GM12874 (cell line): ENCODE measurements at regions not wholly inside any gene's neighbourhood (a gene's known extent, or its start where the extent isn't known, plus 50 kb on each side); places are given as distances from the start of the nearest gene placed in this dataset.

ENCODE experiments used
- CTCF ChIP-seq: IDR thresholded peaks from 2 replicates; pipeline ENCODE4 v1.5.1; 2011; ENCODE audit warnings: low read depth, mild to moderate bottlenecking, control low read depth, low read length, moderate library complexity; ENCODE audit not compliant: insufficient read depth

DNA sequence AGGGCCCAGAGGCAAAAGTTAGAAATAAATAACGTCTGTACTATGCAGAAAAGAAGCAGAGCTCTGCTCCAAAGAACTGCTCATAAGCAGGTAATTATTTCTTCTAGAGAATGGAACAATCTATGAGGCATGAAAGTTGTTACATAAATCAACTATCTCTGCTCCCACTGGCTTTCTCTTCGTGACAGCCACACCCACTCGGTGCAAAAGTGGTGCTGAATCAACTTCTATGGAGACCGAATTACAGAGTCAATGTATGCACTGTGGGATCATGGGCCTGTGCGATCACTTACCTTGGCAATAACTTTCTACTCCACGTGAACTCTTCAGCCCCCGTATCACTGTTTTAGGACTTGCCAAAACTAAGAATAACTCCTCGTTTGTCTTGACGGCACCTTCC is 99.4 kb upstream of the ATXN3L start:
- no peak for TF ChIP-seq CTCF

- TF ChIP-seq CTCF: no peak
Observed at GRCh38 chrX:13418126-13419097, 98.6 kb upstream of the ATXN3L start.

DNA sequence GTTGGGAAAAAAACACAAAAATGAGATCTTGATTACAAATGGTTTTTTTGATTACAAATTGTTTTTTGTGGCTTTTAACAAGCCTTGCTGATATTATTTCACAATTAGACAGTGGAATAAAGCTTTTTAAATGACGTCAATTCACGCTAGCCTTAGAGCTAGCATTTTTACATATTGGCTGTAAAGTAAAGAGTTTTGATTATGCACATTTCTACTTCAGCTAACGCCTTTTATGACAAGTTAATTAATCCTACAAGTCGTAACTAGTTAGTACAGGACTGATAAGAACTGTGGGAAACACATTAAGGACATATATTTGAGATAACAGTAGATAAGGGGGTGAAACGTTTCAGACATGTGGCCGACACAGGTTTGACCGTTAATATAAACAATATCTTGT is 95.7 kb upstream of the ATXN3L start:
- no peak for TF ChIP-seq CTCF

GRCh38 chrX:13414006-13414647 is 94.3 kb upstream of the ATXN3L start:
- TF ChIP-seq CTCF: no peak

DNA sequence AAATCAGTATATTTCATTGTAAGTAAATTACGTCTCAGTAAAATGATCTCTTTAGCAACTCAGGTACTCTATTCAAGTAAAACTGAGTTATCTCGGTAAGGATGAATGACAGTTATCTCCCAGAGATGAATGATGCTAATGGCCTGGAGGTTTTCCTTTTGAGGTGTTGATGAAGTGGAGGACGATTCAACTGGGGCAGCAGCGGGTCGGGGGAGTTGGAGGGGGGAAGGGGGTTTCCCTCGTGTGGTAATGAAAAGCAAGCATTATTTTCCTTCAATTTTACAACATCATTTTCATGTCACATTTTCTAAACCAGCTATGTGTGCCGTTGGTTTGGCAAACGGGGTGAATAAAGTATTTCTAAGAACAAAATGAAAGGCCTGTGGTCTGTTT is 92.4 kb upstream of the ATXN3L start:
- no peak for TF ChIP-seq CTCF

DNA sequence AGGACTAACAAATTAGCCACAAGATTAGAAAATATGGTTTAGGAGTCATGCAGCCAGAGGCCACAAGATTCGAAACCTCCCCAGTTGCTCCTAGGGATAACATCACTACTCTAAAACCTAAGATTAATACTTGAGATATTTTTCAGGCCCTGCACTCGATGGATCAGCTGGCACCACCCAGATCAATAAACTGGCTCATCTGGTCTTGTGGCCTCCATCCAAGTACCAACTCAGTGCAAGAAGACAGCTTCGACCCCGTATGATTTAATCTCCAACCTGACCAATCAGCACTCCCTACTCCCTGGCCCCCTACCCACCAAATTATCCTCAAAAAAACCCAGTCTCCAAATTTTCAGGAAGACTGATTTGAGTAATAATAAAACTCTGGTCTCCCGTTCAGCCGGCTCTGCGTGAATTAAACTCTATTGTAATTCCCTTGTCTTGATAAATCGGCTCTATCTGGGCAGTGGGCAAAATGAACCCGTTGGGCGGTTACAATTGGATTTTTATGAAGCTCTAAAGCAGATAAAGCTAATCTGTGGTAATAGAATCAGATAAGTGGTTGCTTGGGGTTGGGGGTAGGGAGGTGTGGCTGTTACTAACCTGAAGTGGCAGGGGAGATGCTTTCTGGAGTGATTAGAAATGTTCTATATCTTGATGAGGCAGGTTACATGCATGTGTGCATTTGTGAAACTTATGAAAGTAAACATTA is 91.8 kb upstream of the ATXN3L start:
- TF ChIP-seq CTCF: no peak

DNA sequence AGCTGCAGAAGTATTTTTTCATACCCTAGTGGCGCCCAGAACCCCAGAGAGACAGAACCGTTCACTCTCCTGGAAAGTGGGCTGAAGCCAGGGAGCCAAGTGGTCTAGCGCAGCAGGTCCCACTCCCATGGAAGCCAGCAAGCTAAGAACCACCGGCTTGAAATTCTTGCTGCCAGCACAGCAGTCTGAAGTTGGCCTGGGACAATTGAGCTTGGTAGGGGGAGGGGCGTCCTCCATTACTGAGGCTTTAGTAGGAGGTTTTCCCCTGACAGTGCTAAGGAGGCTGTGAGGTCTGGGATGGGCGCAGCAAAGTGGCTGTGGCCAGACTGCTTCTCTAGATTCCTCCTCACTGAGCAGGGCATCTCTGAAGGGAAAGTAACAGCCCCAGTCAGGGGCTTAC is 84.5 kb upstream of the ATXN3L start:
- no peak for TF ChIP-seq CTCF
